Activated CD8-positive, alpha-beta memory T cell treated with anti-CD3 and anti-CD28 coated beads for 4 hours (primary cell): ENCODE measurements at regions not wholly inside any gene's neighbourhood (a gene's known extent, or its start where the extent isn't known, plus 50 kb on each side); places are given as distances from the start of the nearest gene placed in this dataset.
"Not testable (repeated sequence)": the region's sequence is repeated elsewhere in the genome, so short reads cannot be mapped to it uniquely, and the experiment has no call there.

Source experiments
- DNase-seq, 2 donors: peaks; one replicate each; pipeline ENCODE4 v3.0.0-alpha.2; 2020; ENCODE audit warnings: low read depth in 2 of 2

- no peak for DNase-seq
Observed at GRCh38 chr21:35571910-35572309, 488.4 kb downstream of the SETD4 start.

GRCh38 chr21:35568643-35569042, 491.7 kb downstream of the SETD4 start:
- DNase-seq, result no peak

- DNase-seq, result no peak
Observed at GRCh38 chr21:35566874-35567273, 493.5 kb downstream of the SETD4 start.

GRCh38 chr21:35565204-35565611, 495.1 kb downstream of the SETD4 start:
- DNase-seq, result no peak

GRCh38 chr21:35563885-35564451, 496.4 kb downstream of the SETD4 start:
- DNase-seq, result no peak

- DNase-seq, result no peak
Observed at GRCh38 chr21:35562876-35563275, 497.4 kb downstream of the SETD4 start.

- DNase-seq, result no peak
Observed at GRCh38 chr21:35561116-35561515, 499.2 kb downstream of the SETD4 start.

- DNase-seq, result no peak
Observed at GRCh38 chr21:35559829-35560225, 500.5 kb downstream of the SETD4 start.

GRCh38 chr21:35559128-35559828, 501.0 kb downstream of the SETD4 start:
- no peak for DNase-seq

- DNase-seq, result no peak
Observed at GRCh38 chr21:35556536-35556935, 503.8 kb downstream of the SETD4 start.

GRCh38 chr21:35552483-35552882, 503.4 kb upstream of the RUNX1 start:
- DNase-seq, result not testable (repeated sequence)

- no peak for DNase-seq
Observed at GRCh38 chr21:35548904-35549615, 500.0 kb upstream of the RUNX1 start.

- no peak for DNase-seq
Observed at GRCh38 chr21:35547946-35548774, 499.1 kb upstream of the RUNX1 start.

GRCh38 chr21:35543746-35544145, 494.6 kb upstream of the RUNX1 start:
- DNase-seq, result no peak

- no peak for DNase-seq
Observed at GRCh38 chr21:35540950-35541638, 492.0 kb upstream of the RUNX1 start.

- no peak for DNase-seq
Observed at GRCh38 chr21:35538386-35538785, 489.3 kb upstream of the RUNX1 start.

- no peak for DNase-seq
Observed at GRCh38 chr21:35537604-35538003, 488.5 kb upstream of the RUNX1 start.

GRCh38 chr21:35533893-35534292, 484.8 kb upstream of the RUNX1 start:
- DNase-seq, result no peak

- DNase-seq, result no peak
Observed at GRCh38 chr21:35530766-35531165, 481.7 kb upstream of the RUNX1 start.

- no peak for DNase-seq
Observed at GRCh38 chr21:35529171-35529863, 480.2 kb upstream of the RUNX1 start.
